Esophagus squamous epithelium (tissue), 5 donors: ENCODE measurements at regions not wholly inside any gene's neighbourhood (a gene's known extent, or its start where the extent isn't known, plus 50 kb on each side); places are given as distances from the start of the nearest gene placed in this dataset.
"Not testable (repeated sequence)": the region's sequence is repeated elsewhere in the genome, so short reads cannot be mapped to it uniquely, and the experiment has no call there.

Experiments
- DNase-seq: peaks from one replicate; lab custom pipeline; 2025; lab: John Stamatoyannopoulos, UW
- H3K27ac ChIP-seq, 4 donors: fragments of 200-600 bp; sonication (generic); one replicate each; pipeline ENCODE4 v1.5.1; 2016 to 2019; ENCODE audit warnings: mild to moderate bottlenecking in 1 of 4
- H3K27me3 ChIP-seq, 4 donors: fragments of 200-600 bp; sonication (generic); 1 replicate in 3 of 4; 2 replicates in 1 of 4; pipeline versions ENCODE4 v1.5.1 to v1.6.0; 2017 to 2021; ENCODE audit warnings: antibody characterized with exemption in 1 of 4
- H3K36me3 ChIP-seq, 3 donors: fragments of 200-600 bp; sonication (generic); one replicate each; pipeline ENCODE4 v1.5.1; 2016 to 2019
- H3K4me1 ChIP-seq, 3 donors: fragments of 200-600 bp; sonication (generic); one replicate each; pipeline ENCODE4 v1.5.1; 2017 to 2019
- H3K4me3 ChIP-seq, 4 donors: fragments of 200-600 bp; sonication (generic); 1 replicate in 3 of 4; 2 replicates in 1 of 4; pipeline ENCODE4 v1.5.1; 2016 to 2019; ENCODE audit warnings: mild to moderate bottlenecking in 2 of 4, moderate library complexity in 1 of 4
- H3K9me3 ChIP-seq, 3 donors: fragments of 200-600 bp; sonication (generic); one replicate each; pipeline ENCODE4 v1.5.1; 2016 to 2019
- CTCF ChIP-seq, 6 experiments: fragments of 450-650 bp in 4 of 6; fragments of 200-600 bp in 2 of 6; sonication (generic) in 2 of 6; IDR thresholded peaks; one replicate each; pipeline ENCODE4 v1.5.1; 2016 to 2019; ENCODE audit warnings: antibody characterized with exemption in 6 of 6, mild to moderate bottlenecking in 4 of 6, moderate library complexity in 4 of 6
- POLR2A ChIP-seq, 4 donors: fragments of 450-650 bp; IDR thresholded peaks; one replicate each; pipeline ENCODE4 v1.6.1; 2017; ENCODE audit warnings: antibody characterized with exemption in 4 of 4, mild to moderate bottlenecking in 4 of 4, moderate library complexity in 3 of 4
- WGBS, 2 donors: methylation state at CpG; one replicate each; pipeline ENCODE4 v1.1.5; 2018; 5-methylcytosine and 5-hydroxymethylcytosine counted together
- intact Hi-C: fragments of 100-400 bp; cut with DNase I; formaldehyde crosslinking; loops from one replicate; pipeline ENCODE4 v1.15.0; 2022
- donor health status: DM: yes; HTN: yes; CAD: no.

- TF ChIP-seq CTCF (IDR thresholded peaks at IDR 0.05): no peak
- TF ChIP-seq POLR2A (IDR thresholded peaks at IDR 0.05): no peak
- no peak overlapping the region for H3K4me3 ChIP-seq
- H3K36me3 ChIP-seq: no peaks in the 10 kb centered on the region
- DNase-seq: no peak
- H3K4me1 ChIP-seq: no peaks in the 10 kb centered on the region
- intact Hi-C loops: no loop called here
- WGBS, 2 donors: 55 to 59% methylated on average over 7 to 8 of the region's 14 CpGs
- H3K27ac ChIP-seq: no peak overlapping the region
- peaks cover 0 to 56% (median 0%) of the 10 kb centered on the region in 4 donors for H3K27me3 ChIP-seq
- H3K9me3 ChIP-seq: peaks cover 0 to 4% (median 0%) of the 10 kb centered on the region in 3 donors
Measured at GRCh38 chr4:8723222-8723980, 130.8 kb downstream of the CPZ start.

GRCh38 chr4:8722556-8722955 is 130.0 kb downstream of the CPZ start:
- DNase-seq: no peak
- no peak for TF ChIP-seq POLR2A (IDR thresholded peaks at IDR 0.05)
- no peak for TF ChIP-seq CTCF (IDR thresholded peaks at IDR 0.05)
- H3K9me3 ChIP-seq: peaks cover 0 to 4% (median 0%) of the 10 kb centered on the region in 3 donors
- no peaks in the 10 kb centered on the region for H3K36me3 ChIP-seq
- no peak overlapping the region for H3K4me3 ChIP-seq
- intact Hi-C loops: no loop called here
- H3K27ac ChIP-seq: no peak overlapping the region
- peaks cover 0 to 49% (median 0%) of the 10 kb centered on the region in 4 donors for H3K27me3 ChIP-seq
- 80 to 87% methylated on average over 9 of the region's 9 CpGs for WGBS, 2 donors
- no peaks in the 10 kb centered on the region for H3K4me1 ChIP-seq

- Histone ChIP-seq H3K9me3 (peaks cover 0 to 4% (median 0%) of the 10 kb centered on the region in 3 donors), H3K27ac (no peak overlapping the region), H3K27me3 (peaks cover 0 to 46% (median 0%) of the 10 kb centered on the region in 4 donors), H3K4me1 (no peaks in the 10 kb centered on the region), H3K4me3 (no peak overlapping the region), H3K36me3 (no peaks in the 10 kb centered on the region)
- intact Hi-C loops: no loop called here
- WGBS, 2 donors: 73 to 76% methylated on average over 8 of the region's 8 CpGs
- no peak for DNase-seq
- TF ChIP-seq POLR2A (IDR thresholded peaks at IDR 0.05): no peak
- TF ChIP-seq CTCF (IDR thresholded peaks at IDR 0.05): no peak
Measured at GRCh38 chr4:8721621-8722020, 129.1 kb downstream of the CPZ start.

- no peak for DNase-seq
- H3K4me3 ChIP-seq: no peak overlapping the region
- H3K36me3 ChIP-seq: no peaks in the 10 kb centered on the region
- H3K27ac ChIP-seq: no peak overlapping the region
- no peak for TF ChIP-seq POLR2A (IDR thresholded peaks at IDR 0.05)
- no peak for TF ChIP-seq CTCF (IDR thresholded peaks at IDR 0.05)
- WGBS, 2 donors: 67 to 82% methylated on average over 7 to 8 of the region's 8 CpGs
- H3K9me3 ChIP-seq: peaks cover 0 to 12% (median 0%) of the 10 kb centered on the region in 3 donors
- H3K4me1 ChIP-seq: no peaks in the 10 kb centered on the region
- intact Hi-C loops: no loop called here
- peaks cover 0 to 28% (median 0%) of the 10 kb centered on the region in 4 donors for H3K27me3 ChIP-seq
Measured at GRCh38 chr4:8719421-8719820, 126.9 kb downstream of the CPZ start.

GRCh38 chr4:8717470-8717869 is 124.9 kb downstream of the CPZ start:
- H3K4me1 ChIP-seq, intact Hi-C loops, H3K4me3 ChIP-seq, H3K27me3 ChIP-seq, DNase-seq, H3K36me3 ChIP-seq, H3K27ac ChIP-seq: not testable (repeated sequence)
- H3K9me3 ChIP-seq: peaks cover 0 to 24% (median 0%) of the 10 kb centered on the region in 3 donors
- 31 to 40% methylated on average over 2 of the region's 2 CpGs for WGBS, 2 donors
